GM21390 (cell line): ENCODE measurements at regions not wholly inside any gene's neighbourhood (a gene's known extent, or its start where the extent isn't known, plus 50 kb on each side); places are given as distances from the start of the nearest gene placed in this dataset.
"Not testable (repeated sequence)": the region's sequence is repeated elsewhere in the genome, so short reads cannot be mapped to it uniquely, and the experiment has no call there.

Experiments
- ATAC-seq: cut with Tn5 transposase; IDR thresholded peaks from one replicate; pipeline ENCODE4 v1.9.1; 2021; ENCODE audit not compliant: unreplicated experiment

GRCh38 chr11:19437760-19438159 is 197.0 kb upstream of the E2F8 start:
- ATAC-seq = no peak

- ATAC-seq = peak; percentile 34
Measured at GRCh38 chr11:19436932-19437331, 196.2 kb upstream of the E2F8 start.

- ATAC-seq = no peak
Measured at GRCh38 chr11:19435306-19435989, 194.7 kb upstream of the E2F8 start.

GRCh38 chr11:19433791-19434190 is 193.0 kb upstream of the E2F8 start:
- ATAC-seq = no peak

- ATAC-seq = peak; percentile 53
Measured at GRCh38 chr11:19433367-19433766, 192.6 kb upstream of the E2F8 start.

GRCh38 chr11:19432370-19433061 is 191.8 kb upstream of the E2F8 start:
- peak; percentile 52 for ATAC-seq

GRCh38 chr11:19430754-19431398 is 190.1 kb upstream of the E2F8 start:
- ATAC-seq = no peak

GRCh38 chr11:19430346-19430745 is 189.6 kb upstream of the E2F8 start:
- ATAC-seq = no peak

- no peak for ATAC-seq
Measured at GRCh38 chr11:19429108-19429760, 188.5 kb upstream of the E2F8 start.

GRCh38 chr11:19428206-19429002 is 187.7 kb upstream of the E2F8 start:
- no peak for ATAC-seq

- ATAC-seq = no peak
Measured at GRCh38 chr11:19426756-19427403, 186.1 kb upstream of the E2F8 start.

GRCh38 chr11:19426011-19426755 is 185.4 kb upstream of the E2F8 start:
- ATAC-seq = no peak

GRCh38 chr11:19422276-19422675 is 181.5 kb upstream of the E2F8 start:
- no peak for ATAC-seq

GRCh38 chr11:19420868-19421533 is 180.3 kb upstream of the E2F8 start:
- no peak for ATAC-seq

- ATAC-seq = no peak
Measured at GRCh38 chr11:19419808-19420207, 179.1 kb upstream of the E2F8 start.

- no peak for ATAC-seq
Measured at GRCh38 chr11:19419021-19419750, 178.4 kb upstream of the E2F8 start.

- ATAC-seq = no peak
Measured at GRCh38 chr11:19418221-19418620, 177.5 kb upstream of the E2F8 start.

- not testable (repeated sequence) for ATAC-seq
Measured at GRCh38 chr11:19412070-19412469, 171.3 kb upstream of the E2F8 start.
